ENCODE measurements at regions not wholly inside any gene's neighbourhood (a gene's known extent, or its start where the extent isn't known, plus 50 kb on each side); places are given as distances from the start of the nearest gene placed in this dataset.
"Not testable (repeated sequence)": the region's sequence is repeated elsewhere in the genome, so short reads cannot be mapped to it uniquely, and the experiment has no call there.

GRCh38 chr10:7026818-7027217 is 384.0 kb downstream of the SFMBT2 start:
- no peak for DNase-seq

DNA sequence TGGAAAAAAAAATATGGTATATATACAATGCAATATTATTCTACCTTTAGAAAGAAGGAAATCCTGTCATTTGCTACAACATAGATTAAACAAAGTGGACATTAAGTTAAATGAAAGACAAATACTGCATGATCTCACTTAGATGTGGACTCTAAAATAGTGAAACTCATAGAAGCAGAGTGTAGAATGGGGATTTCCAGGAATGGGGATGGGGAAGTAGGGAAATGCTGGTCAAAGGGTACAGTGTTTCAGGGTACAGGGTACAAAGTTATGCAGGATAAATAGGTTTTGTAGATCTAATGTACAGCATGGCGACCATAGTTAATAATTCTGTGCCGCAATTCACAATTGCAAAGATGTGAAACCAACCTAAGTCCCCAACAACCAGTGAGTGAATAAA is 385.5 kb downstream of the SFMBT2 start:
- DNase-seq: no peak

- no peak for DNase-seq
Measured at GRCh38 chr10:7015457-7015856, 395.4 kb downstream of the SFMBT2 start.

DNA sequence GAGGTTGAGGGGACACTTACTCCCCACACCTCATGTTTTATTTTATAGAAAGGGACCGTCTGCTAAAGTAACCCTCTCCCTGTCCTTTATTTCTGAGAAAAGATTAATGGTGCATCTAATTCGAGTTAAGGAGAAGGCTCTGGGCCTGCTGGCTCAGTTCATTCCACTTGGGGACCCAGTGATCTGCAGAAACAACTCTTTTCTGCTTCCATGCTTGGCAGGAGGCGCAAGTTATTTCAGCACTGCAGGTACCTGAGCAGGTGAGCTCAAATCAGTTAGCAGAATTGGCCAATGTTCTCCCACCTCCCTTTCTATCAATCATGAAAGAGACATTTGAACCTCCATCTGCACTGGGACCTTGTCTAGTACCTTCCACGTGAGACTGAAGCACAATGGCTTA is 396.1 kb downstream of the SFMBT2 start:
- no peak for DNase-seq

DNA sequence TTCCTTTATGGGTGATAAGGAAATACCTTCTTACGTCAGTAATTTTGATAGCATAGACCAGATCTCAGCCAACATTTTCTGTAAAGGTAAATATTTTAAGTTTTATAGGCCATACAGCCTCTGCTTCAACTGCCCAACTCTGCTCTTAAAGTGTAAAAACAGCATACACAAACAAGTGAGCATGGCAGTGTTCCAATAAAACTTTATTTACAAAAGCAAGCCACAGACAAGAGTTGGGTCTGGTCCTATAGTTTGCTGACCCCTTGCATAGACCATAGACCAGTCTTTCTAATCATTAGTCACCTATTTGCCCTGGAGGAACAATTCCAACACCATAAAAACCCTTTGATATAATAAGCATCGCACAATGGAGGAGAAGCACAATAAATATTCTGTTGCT is 398.8 kb downstream of the SFMBT2 start:
- DNase-seq: no peak

DNA sequence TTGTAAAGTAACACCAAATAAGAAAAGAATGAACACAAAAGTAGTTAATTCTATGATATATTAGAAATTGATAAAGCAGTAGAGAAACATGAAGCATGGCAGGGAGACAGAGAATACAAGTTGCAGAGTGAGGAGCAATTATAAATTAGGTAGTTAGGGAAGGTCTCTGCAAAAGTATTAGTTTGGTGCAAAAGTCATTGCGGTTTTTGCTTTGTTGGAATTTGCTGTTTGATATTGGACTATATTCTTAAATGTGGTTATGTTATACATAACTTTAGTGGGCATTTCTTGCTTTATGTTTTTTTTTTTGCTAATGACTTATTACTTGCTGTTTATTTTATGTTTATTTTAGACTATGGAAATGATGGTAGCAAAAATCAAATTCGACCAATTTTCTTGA is 402.2 kb downstream of the SFMBT2 start:
- DNase-seq: no peak

- no peak for DNase-seq
Measured at GRCh38 chr10:7007600-7008190, 403.1 kb downstream of the SFMBT2 start.

DNA sequence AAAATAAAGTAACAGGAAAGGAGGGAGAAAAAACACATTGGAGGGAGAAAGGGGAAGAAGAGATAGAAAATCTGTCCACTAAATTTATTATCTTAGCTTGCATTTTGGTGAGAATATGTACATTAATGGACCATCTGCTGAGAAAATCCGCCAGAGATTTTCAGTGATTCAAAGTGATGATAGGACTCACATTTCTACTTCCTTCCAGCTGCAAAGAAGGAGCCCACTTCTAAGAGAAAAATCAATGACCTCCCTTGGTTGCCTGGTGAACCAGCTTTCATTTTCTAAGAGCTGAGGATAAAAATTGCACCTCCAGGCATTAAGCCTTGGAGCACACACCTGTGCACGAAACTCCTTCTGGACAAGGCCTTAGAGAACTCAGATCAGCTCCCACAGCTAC is 404.3 kb downstream of the SFMBT2 start:
- DNase-seq: no peak

- no peak for DNase-seq
Measured at GRCh38 chr10:7003831-7004395, 406.9 kb downstream of the SFMBT2 start.

GRCh38 chr10:7000061-7000460 is 410.8 kb downstream of the SFMBT2 start:
- no peak for DNase-seq

- DNase-seq: no peak
Measured at GRCh38 chr10:6999232-6999925, 411.5 kb downstream of the SFMBT2 start.

- DNase-seq: no peak
Measured at GRCh38 chr10:6997509-6997908, 413.3 kb downstream of the SFMBT2 start.

GRCh38 chr10:6996431-6996830 is 414.4 kb downstream of the SFMBT2 start:
- DNase-seq: no peak

DNA sequence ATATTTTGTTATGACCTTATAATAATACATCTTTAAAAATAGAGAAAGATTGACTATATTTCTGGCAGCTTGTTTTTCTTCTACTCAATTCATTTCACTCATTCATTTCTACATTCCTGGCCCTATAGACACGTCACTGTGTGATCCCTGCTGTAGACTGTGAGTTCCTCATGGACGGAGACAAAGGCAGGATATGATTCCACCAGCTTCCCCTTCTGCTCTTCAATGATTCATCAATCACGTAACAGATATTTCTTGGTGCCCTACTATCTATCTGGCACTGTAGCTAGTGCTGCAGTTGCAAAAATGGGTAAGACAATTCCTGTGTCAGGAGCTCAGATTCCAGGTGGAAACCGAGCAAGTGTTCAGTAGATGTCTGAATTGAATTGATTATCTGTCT is 415.0 kb downstream of the SFMBT2 start:
- no peak for DNase-seq

GRCh38 chr10:6995341-6995740 is 415.3 kb upstream of the PRKCQ start:
- DNase-seq: no peak

DNA sequence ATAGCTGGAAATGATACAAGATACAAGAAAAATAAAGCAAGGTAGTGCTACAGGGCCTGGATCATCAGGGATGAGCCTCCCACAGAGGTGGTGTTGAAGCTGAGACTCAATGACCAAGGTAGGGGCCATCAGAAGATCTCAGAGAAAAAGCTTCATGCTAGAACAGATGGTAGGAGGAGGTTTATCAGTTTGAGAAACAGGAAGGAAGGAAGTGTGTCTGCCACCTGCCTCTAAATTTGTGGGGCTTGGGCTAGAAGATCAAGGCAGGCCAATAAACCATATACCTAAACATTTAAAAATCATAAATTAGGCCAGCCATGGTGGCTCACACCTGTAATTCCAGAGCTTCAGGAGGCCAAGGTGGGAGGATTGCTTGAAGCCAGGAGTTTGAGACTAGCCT is 410.8 kb upstream of the PRKCQ start:
- DNase-seq: no peak

DNA sequence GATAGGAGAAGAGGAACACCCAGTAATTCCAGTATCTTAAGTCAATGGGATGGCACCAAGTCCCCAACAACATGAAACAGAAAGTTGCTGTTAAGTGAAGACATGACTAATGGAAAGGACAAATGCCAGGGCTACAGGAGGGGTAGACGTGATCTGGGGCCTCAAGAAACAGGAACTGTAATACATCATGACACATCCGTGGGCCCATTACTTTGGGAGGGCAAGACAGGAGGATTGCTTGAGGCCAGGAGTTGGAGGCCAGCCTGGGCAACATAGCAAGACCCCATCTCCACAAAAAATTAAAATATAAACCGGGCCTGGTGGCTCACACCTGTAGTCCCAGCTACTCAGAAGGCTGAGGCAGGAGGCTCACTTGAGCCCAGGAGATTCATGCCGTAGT is 408.6 kb upstream of the PRKCQ start:
- DNase-seq: no peak

DNA sequence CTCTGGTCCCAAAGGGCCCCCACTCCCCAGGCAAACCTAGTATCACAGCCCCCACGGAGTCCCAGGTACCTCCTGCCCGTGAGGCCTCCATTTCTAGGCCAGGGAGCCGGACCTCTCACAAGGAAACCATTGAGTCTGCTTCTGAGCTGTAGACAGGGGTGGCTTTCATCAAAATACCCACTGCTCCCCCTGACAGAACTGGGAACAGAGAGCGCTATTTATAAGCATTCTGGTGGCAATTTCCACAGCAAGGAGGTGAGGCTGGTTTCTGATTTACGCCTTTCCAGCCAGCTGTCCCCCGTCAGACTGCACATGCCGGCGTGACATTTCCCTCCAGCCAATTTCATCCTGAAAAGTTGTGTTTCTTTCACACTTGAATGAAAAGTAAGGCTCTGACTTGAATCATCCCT is 407.5 kb upstream of the PRKCQ start:
- no peak for DNase-seq

- no peak for DNase-seq
Measured at GRCh38 chr10:6986927-6987326, 406.9 kb upstream of the PRKCQ start.

DNA sequence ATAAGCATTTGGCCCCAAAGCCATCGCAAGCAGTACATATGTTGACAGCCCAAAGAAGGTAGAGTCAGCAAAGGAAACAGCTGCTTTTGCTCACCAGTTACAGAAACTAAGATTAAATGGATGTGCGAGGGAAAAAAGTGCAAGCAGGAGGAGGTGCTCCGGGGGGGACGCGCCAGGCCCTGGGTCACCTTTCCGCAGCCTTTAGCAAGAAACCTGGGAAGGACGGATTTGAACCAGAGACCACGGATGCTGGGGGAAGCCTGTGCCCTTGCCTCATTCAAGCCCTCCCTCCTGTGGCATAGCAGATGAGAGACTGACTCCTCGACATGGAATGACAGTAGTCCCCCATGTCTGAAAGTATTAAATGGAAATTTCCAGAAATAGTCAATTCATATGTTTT is 405.6 kb upstream of the PRKCQ start:
- no peak for DNase-seq

DNA sequence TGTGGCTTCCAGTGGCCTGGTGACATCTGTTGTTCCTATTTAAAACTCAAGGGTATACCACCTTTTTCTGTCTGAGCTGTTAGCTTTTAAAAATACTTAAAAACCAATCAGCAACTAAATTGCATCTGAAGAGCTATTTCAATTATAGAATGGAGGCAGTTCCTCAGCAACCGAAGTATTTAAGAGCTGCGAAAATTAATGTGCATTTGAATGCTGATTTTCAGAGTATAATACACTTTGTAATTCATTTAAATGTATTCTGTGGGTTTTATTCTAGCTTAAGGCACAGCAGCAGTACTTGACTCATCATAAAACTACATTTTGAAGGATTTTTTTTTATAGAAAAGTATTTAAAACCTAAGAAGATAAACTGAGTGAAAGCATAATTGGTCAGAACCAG is 404.9 kb upstream of the PRKCQ start:
- DNase-seq: no peak

- DNase-seq: not testable (repeated sequence)
Measured at GRCh38 chr10:6984016-6984415, 403.9 kb upstream of the PRKCQ start.

GRCh38 chr10:6980353-6980752 is 400.3 kb upstream of the PRKCQ start:
- DNase-seq: peak; percentile 22

DNA sequence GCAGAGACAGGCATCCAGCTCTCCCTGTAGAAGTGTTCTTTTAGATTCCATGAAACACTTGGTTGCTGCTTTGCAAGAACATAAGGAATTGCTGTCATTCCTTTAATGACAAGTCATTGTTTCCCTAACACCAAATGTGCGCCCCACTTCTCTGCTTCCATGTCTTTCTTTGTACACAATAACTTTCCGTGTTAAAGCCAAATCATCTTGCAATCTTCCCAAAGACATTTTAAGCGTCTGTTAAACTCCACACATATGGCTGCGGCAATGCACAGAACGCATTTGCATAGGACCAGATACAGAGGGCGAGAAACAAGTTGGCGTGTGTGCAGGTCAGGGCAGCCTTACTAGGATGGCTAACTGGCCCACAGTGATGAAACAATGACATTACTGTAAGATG is 399.3 kb upstream of the PRKCQ start:
- no peak for DNase-seq

- DNase-seq: peak; percentile 21
Measured at GRCh38 chr10:6978187-6978627, 398.1 kb upstream of the PRKCQ start.
